Naive B cell (primary cell): ENCODE measurements at regions not wholly inside any gene's neighbourhood (a gene's known extent, or its start where the extent isn't known, plus 50 kb on each side); places are given as distances from the start of the nearest gene placed in this dataset.

Experiments
- ATAC-seq, 2 donors: fragments of 150-1000 bp; cut with Tn5 transposase; 2 replicates each; pipeline ENCODE4 v1.10.0; 2021; ENCODE audit warnings: low read depth in 2 of 2, mild to moderate bottlenecking in 2 of 2, moderate library complexity in 2 of 2
- DNase-seq: peaks from one replicate; pipeline ENCODE4 v3.0.0; 2022
- H3K27ac Mint-ChIP-seq, 6 donors: one replicate each; pipeline ENCODE4 v1.8.0; 2020 to 2022; ENCODE audit warnings: mild to moderate bottlenecking in 6 of 6, mixed read lengths in 6 of 6, moderate library complexity in 5 of 6, inconsistent platforms in 2 of 6
- H3K27me3 Mint-ChIP-seq, 3 donors: one replicate each; pipeline ENCODE4 v1.8.0; 2021 to 2022; ENCODE audit warnings: mixed read lengths in 3 of 3, mild to moderate bottlenecking in 1 of 3
- H3K36me3 Mint-ChIP-seq, 2 donors: one replicate each; pipeline ENCODE4 v1.8.0; 2020 to 2022; ENCODE audit warnings: mixed read lengths in 2 of 2, inconsistent platforms in 1 of 2, mild to moderate bottlenecking in 1 of 2
- H3K4me1 Mint-ChIP-seq, 3 donors: one replicate each; pipeline ENCODE4 v1.8.0; 2020 to 2022; ENCODE audit warnings: mixed read lengths in 3 of 3, inconsistent platforms in 1 of 3, mild to moderate bottlenecking in 1 of 3, moderate library complexity in 1 of 3
- H3K4me3 Mint-ChIP-seq, 8 donors: one replicate each; pipeline ENCODE4 v1.8.0; 2020 to 2022; ENCODE audit warnings: mild to moderate bottlenecking in 8 of 8, mixed read lengths in 8 of 8, moderate library complexity in 8 of 8, inconsistent platforms in 2 of 8
- H3K9me3 Mint-ChIP-seq, 7 donors: one replicate each; pipeline ENCODE4 v1.8.0; 2020 to 2022; ENCODE audit warnings: mixed read lengths in 7 of 7, mild to moderate bottlenecking in 5 of 7, inconsistent platforms in 2 of 7, moderate library complexity in 1 of 7

DNA sequence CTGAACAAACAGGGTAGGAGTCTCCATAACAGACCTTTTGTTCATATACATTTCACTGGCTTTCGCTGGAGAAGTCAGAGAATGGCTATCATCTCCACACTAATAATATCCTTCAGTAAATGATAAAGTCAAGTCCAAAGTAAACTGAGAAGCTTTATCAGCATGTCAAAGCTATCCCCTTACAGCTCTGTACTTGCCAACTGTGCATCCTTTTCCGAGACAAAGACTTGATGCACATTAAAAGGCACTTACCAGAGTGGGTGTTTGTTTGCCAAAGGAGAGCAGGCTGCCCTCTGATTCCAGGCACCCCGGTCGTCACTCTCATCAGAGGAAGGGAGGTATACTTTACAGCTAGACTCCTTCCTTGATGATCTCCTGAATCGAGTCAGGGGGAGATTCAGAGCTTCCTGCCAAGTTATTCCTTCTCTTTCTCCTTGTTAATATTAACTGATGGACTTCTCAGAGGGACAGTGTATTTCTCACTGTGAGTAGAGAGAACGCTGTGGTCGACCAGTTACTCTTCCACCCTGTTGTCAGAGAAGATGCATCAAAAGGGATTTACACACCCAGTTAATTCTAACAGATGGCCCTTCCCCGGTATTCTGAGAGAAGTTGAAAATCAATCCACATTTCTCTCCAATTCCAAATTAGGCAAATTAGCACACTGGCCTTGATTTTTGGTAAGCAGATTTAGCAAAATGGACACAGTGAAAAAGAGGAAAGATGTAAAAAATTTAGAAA, 504.7 kb upstream of the NR2F2 start:
- Mint-ChIP-seq H3K4me1 (no peaks in the 10 kb centered on the region), H3K9me3 (no peaks in the 10 kb centered on the region), H3K36me3 (no peaks in the 10 kb centered on the region), H3K27ac (no peak overlapping the region), H3K4me3 (no peak overlapping the region), H3K27me3 (no peaks in the 10 kb centered on the region)
- ATAC-seq (no peak), DNase-seq (no peak)

DNA sequence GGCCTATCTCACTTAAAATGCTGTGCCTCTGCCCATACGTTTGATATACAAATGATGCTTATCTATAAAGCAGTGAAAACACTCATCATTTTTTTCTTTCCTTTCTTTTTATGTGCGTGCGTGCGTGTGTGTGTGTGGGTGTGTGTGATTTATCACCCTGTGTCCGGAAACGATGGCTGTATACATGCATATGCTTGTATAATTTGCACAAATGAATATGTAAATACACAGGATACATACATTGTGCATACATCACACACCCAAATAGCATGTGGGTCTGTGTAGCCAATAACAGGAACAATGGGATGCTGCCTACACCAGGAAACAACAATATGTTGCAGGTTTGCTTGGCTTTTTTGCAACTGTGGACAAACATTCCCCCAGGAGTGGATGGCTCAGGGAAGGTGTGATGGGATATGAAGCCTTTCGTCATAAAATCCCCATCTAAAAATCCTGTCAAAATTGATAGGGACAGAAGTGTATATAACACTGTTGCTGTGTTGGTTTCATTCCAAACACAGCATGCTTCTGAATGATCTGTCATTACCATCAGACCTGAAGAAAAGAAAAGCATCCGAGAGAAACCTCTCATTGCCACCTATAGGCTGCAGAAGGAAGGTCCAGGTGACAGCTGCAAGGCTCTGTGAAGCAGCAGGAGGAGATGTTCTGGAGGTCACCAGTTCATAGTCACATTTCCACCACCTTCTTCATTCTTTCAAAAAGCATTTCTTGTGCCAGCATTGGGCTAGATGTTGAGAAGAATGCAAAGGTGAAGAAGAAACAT, 503.9 kb upstream of the NR2F2 start:
- no peaks in the 10 kb centered on the region for H3K36me3 Mint-ChIP-seq
- no peaks in the 10 kb centered on the region for H3K27me3 Mint-ChIP-seq
- no peak overlapping the region for H3K4me3 Mint-ChIP-seq
- no peak overlapping the region for H3K27ac Mint-ChIP-seq
- no peaks in the 10 kb centered on the region for H3K4me1 Mint-ChIP-seq
- ATAC-seq (no peak), DNase-seq (no peak)
- H3K9me3 Mint-ChIP-seq: no peaks in the 10 kb centered on the region

DNA sequence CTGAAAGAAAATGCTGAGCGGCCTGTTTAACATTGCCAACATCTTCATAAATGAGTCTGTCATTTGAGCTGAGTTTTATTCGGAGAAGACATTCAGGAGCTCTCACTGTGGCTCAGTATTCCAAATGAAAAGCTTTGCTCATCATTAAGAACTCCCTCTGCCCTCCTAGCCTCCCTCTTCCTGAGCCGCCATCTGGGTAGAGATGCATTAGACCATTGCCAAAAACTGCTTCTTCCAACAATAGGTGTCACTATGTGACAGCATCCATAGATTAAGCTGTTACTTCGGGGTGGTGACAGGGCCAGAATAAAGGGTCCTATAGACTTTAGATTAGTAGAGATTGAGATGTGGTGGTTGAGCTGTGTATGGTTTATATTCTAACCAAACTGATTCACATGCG, 501.4 kb upstream of the NR2F2 start:
- no peak overlapping the region for H3K27ac Mint-ChIP-seq
- DNase-seq: no peak

DNA sequence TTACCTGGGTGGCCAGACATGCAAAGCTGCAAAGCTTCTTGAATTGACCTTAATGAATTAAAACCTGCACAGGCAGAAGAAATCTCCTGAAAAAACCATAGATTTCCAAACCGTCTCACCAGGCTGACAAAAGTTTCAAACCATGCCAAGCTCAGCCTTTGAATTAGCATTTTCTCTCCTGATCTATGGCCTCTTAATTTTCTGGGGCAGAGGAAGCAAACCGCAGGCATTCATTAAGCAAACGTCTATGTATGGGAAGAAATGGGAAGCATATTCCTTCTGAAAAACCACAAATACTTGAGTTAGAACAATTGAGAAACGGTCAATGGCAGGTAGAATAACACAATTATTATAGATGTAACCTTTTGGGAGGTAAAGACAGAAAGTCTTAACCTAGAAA, 500.2 kb upstream of the NR2F2 start:
- H3K27me3 Mint-ChIP-seq: no peaks in the 10 kb centered on the region
- no peaks in the 10 kb centered on the region for H3K4me1 Mint-ChIP-seq
- no peaks in the 10 kb centered on the region for H3K36me3 Mint-ChIP-seq
- no peak for ATAC-seq
- no peak overlapping the region for H3K27ac Mint-ChIP-seq
- peaks cover 0 to 2% (median 0%) of the 10 kb centered on the region in 7 donors for H3K9me3 Mint-ChIP-seq
- H3K4me3 Mint-ChIP-seq: no peak overlapping the region
- no peak for DNase-seq

More for the DNA sequence above, 501.4 kb upstream of the NR2F2 start:
- Mint-ChIP-seq H3K4me1 (no peaks in the 10 kb centered on the region), H3K9me3 (no peaks in the 10 kb centered on the region), H3K27me3 (no peaks in the 10 kb centered on the region), H3K36me3 (no peaks in the 10 kb centered on the region), H3K4me3 (no peak overlapping the region)
- no peak for ATAC-seq

DNA sequence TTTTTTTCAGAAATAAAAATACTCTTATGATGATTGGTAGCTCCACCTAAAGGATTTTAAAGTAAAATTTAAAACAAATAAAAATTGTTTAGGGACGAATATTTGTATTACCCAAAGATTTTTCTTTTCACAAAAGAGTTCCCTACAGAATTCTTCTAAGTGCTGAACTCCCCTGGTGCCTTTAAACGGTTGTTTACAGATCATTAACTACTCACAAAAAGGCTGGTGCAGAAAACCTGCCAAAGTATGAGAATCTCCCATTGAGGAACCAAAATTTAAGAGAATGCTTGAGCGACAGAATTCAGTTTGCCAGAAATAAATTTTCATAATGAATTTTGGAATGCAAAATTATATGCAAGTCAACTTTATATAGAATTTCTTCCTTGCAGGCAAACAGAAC, 497.8 kb upstream of the NR2F2 start:
- DNase-seq (no peak), ATAC-seq (no peak)
- Mint-ChIP-seq H3K4me1 (no peaks in the 10 kb centered on the region), H3K4me3 (no peak overlapping the region), H3K9me3 (peaks cover 0 to 2% (median 0%) of the 10 kb centered on the region in 7 donors), H3K27ac (no peak overlapping the region), H3K36me3 (no peaks in the 10 kb centered on the region), H3K27me3 (no peaks in the 10 kb centered on the region)

DNA sequence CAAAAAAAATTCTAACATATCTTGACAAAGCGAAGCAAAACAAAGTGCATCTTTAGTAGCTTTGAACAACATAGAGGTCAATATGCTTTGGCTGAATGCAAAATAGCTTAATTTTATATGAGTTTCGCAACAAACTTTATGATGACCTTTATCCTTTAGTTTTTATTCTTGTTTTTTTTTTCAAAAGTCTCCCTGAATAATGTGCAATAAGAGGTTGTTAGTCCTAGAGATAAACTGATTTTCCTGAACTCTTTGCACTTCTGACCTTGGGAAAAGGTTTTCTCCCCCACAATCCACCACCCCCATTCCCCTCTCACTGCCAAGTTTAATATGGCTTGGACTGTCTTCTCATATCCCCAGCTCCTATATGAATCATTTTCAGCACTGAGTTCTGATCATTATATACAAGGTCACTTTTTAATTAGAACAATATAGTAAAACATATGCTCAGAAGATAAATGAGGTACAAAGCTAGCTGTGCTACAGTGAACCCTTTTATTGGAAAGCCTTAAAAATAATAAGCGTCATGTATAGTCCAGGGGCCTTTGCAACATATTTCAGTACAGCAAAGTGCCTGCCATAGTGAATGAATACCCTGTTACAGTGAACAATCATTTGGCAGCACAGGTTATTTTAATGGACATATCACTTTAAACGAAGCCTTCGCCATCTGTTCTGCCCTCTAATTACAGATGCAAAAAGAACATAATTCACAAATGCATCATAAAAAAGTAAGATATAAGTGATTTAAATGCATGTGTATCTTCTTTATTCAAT, 496.3 kb upstream of the NR2F2 start:
- no peak overlapping the region for H3K4me3 Mint-ChIP-seq
- ATAC-seq (no peak), DNase-seq (no peak)
- H3K27ac Mint-ChIP-seq: no peak overlapping the region
- no peaks in the 10 kb centered on the region for H3K36me3 Mint-ChIP-seq
- H3K9me3 Mint-ChIP-seq: peaks cover 0 to 2% (median 0%) of the 10 kb centered on the region in 7 donors
- H3K4me1 Mint-ChIP-seq: peaks cover 0 to 4% (median 0%) of the 10 kb centered on the region in 3 donors
- no peaks in the 10 kb centered on the region for H3K27me3 Mint-ChIP-seq

DNA sequence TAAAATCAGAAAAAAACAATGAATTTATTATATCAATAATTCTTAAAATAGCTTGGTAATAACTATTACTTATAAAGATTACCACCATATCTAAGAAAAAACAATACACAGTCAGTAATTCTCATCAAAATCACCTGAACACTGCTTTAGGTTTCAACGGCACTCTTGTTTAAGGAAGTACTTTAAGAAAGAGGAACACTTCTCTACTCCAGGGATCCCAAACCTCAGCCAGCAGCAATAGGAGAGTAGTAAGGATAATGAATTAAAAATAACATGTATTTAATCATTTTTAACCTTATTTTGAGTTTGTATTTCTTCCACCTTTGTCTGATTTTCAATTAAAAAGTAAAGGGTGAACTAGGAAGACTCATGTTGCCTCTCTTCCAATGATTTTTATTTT, 494.0 kb upstream of the NR2F2 start:
- no peak overlapping the region for H3K27ac Mint-ChIP-seq
- no peaks in the 10 kb centered on the region for H3K36me3 Mint-ChIP-seq
- no peak overlapping the region for H3K4me3 Mint-ChIP-seq
- no peak for ATAC-seq
- no peak for DNase-seq
- H3K27me3 Mint-ChIP-seq: no peaks in the 10 kb centered on the region
- H3K4me1 Mint-ChIP-seq: peaks cover 0 to 6% (median 0%) of the 10 kb centered on the region in 3 donors
- H3K9me3 Mint-ChIP-seq: peaks cover 0 to 2% (median 0%) of the 10 kb centered on the region in 7 donors

DNA sequence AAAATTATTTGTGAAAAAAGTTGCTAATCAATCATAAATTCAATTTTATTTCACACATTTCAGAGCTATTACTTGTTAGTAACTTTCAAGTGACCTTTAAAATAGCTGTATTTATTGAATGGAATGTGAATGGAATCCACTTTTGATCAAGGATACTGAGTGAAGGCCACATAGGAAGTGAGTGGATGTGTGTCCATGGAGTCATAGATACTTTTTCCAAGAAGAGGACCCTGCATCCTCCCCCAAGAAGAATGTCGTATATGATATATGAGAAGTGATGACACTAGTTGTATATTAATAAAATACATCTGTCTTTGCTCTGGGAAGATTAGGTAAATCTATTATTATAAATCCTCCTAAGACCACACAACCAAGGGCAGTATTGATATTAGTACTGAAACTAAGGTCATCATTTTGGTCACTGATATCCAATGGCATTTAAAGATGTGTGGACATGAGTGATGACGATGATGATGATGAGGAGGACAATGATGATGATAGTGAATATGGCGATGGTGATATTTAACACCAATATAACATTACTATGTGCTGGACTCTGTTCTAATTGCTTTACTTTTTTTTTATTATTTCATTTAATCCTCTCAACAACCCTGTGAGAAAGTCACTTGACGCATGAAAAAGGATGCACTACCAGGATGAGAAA, 493.0 kb upstream of the NR2F2 start:
- peaks cover 0 to 6% (median 0%) of the 10 kb centered on the region in 3 donors for H3K4me1 Mint-ChIP-seq
- H3K27ac Mint-ChIP-seq: no peak overlapping the region
- DNase-seq: no peak
- no peaks in the 10 kb centered on the region for H3K27me3 Mint-ChIP-seq
- H3K4me3 Mint-ChIP-seq: no peak overlapping the region
- ATAC-seq: no peak
- H3K9me3 Mint-ChIP-seq: peaks cover 0 to 2% (median 0%) of the 10 kb centered on the region in 7 donors
- H3K36me3 Mint-ChIP-seq: no peaks in the 10 kb centered on the region

DNA sequence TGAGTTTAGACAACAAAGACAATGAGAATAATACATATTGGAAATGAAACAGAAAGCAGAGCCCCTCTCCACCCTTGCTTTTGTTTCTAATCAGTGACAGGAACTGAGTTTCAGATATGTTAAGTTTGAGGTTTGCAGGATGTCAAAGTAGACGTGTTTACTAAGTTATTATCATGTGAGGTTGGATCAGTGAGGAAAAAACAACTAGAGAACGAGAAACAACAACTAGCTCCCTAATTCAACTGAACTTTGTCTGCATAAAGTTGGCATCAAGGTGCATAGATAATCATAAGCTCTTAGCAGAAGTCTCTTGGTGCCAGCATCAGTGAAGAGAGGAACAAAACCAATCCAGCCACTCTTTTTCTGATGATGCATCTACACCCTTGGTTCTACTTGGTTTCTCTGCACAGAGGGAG, 491.1 kb upstream of the NR2F2 start:
- Mint-ChIP-seq H3K27ac (peak overlapping the region in 1 of 6 donors; percentile 60), H3K27me3 (no peaks in the 10 kb centered on the region), H3K9me3 (peaks cover 0 to 5% (median 0%) of the 10 kb centered on the region in 7 donors), H3K4me3 (no peak overlapping the region), H3K36me3 (no peaks in the 10 kb centered on the region), H3K4me1 (peaks cover 0 to 6% (median 0%) of the 10 kb centered on the region in 3 donors)
- ATAC-seq (no peak), DNase-seq (no peak)

DNA sequence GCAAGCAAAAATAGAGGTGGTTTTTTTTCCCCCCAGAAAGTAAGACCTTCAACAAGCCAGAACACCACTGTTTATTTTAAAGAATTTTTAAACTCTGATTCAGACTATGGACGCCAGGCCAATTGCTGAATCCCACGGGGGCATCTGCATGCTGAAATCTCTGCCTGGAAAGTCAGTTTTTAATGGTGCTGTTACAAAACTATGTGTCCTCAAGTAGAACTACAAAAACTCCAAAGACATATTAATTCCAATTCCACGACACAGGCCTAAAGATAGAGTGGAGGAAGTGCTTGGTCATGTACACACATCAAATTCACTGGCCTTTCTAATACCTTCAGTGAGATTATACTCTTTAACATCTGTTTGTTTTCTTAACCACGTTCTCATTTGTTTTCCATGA, 490.5 kb upstream of the NR2F2 start:
- Mint-ChIP-seq H3K27ac (no peak overlapping the region), H3K36me3 (no peaks in the 10 kb centered on the region), H3K4me3 (no peak overlapping the region), H3K4me1 (peaks cover 0 to 6% (median 0%) of the 10 kb centered on the region in 3 donors), H3K9me3 (peaks cover 0 to 3% (median 0%) of the 10 kb centered on the region in 7 donors), H3K27me3 (no peaks in the 10 kb centered on the region)
- no peak for DNase-seq
- ATAC-seq: no peak

DNA sequence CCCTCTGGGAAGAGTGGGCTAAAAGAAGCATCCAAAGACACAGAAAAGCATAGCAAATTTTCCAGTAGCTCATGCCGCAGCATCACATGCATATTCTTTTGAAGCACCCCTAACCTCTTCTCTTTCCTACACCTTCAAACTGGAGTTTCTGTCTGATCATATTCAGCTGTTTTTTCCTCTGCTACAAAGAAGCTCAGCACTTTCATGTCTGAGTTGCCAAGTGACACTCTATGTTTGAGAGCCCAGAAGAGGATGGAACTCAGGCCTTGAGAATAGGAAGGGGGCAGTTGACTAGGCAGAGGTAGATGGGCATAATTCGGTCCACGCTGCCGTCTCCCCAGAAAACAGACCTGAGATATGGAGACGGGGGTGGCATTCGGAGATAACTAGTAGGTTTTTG, 489.6 kb upstream of the NR2F2 start:
- Mint-ChIP-seq H3K36me3 (no peaks in the 10 kb centered on the region), H3K9me3 (peaks cover 0 to 6% (median 0%) of the 10 kb centered on the region in 7 donors), H3K27ac (no peak overlapping the region), H3K4me3 (no peak overlapping the region), H3K4me1 (peaks cover 0 to 6% (median 0%) of the 10 kb centered on the region in 3 donors), H3K27me3 (no peaks in the 10 kb centered on the region)
- DNase-seq (no peak), ATAC-seq (no peak)

DNA sequence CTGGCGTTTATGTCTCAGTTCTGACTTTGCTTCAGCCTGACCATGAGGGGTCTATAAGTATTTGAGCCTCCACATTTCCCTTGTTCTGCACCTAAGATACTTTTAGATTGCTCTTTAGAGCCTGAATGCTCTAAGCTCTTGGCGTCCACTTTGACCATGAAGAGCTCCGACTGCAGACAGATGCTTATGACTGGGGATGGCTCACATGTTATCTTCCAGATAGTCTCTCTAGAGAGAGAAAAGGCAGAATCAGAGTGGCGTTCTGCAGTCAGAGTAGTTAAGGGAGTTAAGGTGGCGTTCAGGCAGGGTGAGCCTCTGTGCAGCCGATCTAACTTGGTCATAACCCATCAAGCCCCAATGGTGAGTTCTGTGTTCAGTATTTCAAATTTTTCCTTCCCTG, 487.9 kb upstream of the NR2F2 start:
- H3K4me1 Mint-ChIP-seq: peaks cover 0 to 6% (median 0%) of the 10 kb centered on the region in 3 donors
- H3K27me3 Mint-ChIP-seq: no peaks in the 10 kb centered on the region
- DNase-seq (no peak), ATAC-seq (no peak)
- no peak overlapping the region for H3K4me3 Mint-ChIP-seq
- peaks cover 0 to 15% (median 0%) of the 10 kb centered on the region in 7 donors for H3K9me3 Mint-ChIP-seq
- H3K36me3 Mint-ChIP-seq: no peaks in the 10 kb centered on the region
- H3K27ac Mint-ChIP-seq: no peak overlapping the region

DNA sequence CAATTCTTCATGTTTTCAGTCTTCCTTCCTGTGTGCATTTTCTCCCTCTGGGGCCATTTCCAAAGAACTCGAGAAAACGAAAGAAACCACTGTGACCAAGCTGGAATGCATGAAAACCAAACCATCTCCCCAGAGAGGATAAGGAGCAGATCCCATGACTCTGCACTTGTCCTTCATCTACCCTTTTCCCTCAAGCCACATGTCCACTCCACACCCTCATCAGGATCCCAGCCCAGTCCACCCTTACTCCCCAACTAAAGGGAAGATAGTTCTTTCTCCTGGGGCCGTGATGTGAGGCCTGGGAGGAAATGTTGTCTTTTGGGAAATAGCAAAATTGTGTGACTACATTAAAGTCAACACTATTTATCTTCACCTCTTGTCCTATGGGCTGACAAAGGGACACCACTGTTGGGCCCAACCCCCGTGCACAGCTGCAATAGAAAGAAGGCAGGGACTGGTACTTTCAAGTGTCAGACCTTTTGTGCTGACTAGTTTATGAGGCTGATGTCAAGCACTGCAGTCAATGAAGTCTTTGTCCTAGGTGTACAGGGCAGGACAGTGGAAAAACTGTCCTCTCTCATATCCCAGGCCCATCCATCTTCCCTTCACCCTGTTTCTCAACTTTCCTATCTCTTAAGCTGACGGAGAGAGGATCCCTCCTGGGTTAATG, 487.1 kb upstream of the NR2F2 start:
- ATAC-seq (no peak), DNase-seq (no peak)
- Mint-ChIP-seq H3K9me3 (peaks cover 0 to 15% (median 0%) of the 10 kb centered on the region in 7 donors), H3K27ac (no peak overlapping the region), H3K36me3 (no peaks in the 10 kb centered on the region), H3K4me1 (peaks cover 0 to 6% (median 0%) of the 10 kb centered on the region in 3 donors), H3K4me3 (no peak overlapping the region), H3K27me3 (no peaks in the 10 kb centered on the region)
